GM19468 (cell line): ENCODE measurements at regions not wholly inside any gene's neighbourhood (a gene's known extent, or its start where the extent isn't known, plus 50 kb on each side); places are given as distances from the start of the nearest gene placed in this dataset.

ENCODE experiments used
- ATAC-seq: cut with Tn5 transposase; IDR thresholded peaks from one replicate; pipeline ENCODE4 v1.9.1; 2021; ENCODE audit warnings: mild to moderate bottlenecking, moderate library complexity, moderate number of reproducible peaks; ENCODE audit not compliant: unreplicated experiment; ENCODE audit errors: extremely low read depth

DNA sequence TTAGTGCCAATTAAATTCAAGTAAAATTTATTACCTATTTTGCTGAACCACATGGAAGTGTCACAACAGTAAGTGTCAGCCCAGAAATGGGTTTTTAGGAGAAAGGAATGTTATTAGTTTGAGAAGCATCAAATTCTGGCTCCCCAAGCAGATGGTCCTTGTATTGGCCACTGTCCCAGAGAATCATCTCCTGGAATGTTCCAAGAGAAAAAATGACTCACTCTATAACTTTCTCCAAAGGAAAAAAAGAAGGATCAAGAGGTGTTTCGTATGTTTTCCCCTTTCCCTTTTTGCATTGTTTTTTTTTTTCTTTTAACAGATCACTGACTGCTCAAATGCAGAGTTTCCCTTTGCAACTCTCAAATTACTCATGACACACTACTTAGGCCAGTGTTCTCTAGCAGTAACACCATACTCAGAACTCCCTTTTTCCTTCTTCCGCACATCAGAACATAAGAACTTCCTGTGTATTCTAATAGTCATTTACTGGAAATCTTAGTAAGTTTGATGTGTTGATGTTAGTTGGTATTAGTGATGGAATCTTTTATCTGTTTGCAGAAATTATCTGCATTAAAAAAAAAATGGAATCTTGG lies 390.3 kb downstream of the GPD2 start:
- ATAC-seq: no peak

- no peak for ATAC-seq
Measured at GRCh38 chr2:156834431-156834830, 398.3 kb downstream of the GPD2 start.

DNA sequence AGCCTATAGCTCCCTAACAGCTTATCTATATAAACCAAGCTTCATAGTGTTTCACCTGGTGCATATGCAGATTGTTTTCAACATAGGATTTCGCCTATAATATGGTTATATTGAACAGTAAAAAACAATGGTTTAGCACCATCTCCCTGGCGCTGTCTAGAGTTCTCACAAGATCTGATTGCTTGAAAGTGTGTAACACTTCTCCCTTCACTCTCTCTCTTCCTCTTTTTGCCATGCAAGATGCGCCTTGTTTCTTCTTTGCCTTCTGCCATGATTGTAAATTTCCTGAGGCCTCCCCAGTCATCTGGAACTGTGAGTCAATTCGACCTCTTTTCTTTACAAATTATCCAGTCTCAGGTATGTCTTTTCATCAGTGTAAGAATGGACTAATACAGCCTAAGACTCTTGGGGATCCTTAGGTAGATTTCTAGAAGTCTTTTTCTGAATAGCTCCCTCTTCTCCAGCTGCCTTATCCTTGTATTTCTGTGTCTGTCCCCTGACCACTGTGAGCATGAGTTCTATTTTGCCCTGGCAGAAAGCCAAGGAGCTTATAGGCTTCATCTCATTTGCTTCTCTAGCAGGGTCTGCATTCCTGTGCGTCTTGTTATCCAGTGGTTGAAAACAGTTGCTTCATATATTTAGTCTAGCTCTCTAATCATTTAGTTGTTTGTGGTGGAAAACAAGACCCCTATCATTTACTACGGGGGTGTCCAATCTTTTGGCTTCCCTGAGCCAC lies 401.6 kb downstream of the GPD2 start:
- no peak for ATAC-seq

GRCh38 chr2:156841321-156841720 lies 405.1 kb downstream of the GPD2 start:
- ATAC-seq: peak; percentile 57

GRCh38 chr2:156845806-156846558 lies 409.8 kb downstream of the GPD2 start:
- ATAC-seq: no peak

DNA sequence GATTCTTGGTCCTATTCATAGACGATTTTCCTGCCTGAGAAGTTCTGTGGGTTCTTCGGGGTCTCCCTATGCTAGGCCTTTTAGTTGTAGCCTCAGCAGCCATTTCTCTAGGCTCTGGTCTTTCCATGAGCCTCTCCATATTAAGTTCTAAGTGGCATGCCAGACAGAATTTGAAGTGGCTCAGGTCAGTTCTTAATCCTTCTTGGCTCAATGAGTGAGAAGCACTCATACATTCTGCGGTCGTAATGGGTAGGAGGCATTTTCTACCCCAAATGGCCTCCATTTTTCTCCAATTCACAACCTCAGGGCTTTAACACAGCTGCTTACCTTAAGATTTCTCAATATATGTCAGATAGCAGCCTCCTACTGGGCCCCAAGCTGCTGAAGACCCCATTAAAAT lies 405.3 kb upstream of the GALNT5 start:
- no peak for ATAC-seq

DNA sequence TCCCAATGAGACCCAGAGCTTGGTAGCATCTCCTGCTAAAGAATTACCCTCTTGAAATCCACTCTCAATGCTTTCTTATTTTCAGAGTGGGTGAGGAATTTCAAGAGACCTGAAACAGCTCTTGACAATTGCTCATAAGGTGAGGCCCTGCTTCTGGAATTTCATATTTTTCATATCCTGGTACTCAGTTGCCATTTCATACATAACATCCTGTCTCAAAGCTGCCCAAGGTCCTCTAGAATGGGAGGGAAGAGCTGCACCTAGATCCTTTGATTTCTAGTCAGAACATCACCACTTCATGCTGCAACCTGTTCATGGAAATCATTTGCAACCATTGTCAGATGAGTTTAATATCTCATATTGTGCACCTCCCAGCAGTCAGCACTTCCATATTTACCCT lies 404.8 kb upstream of the GALNT5 start:
- ATAC-seq: no peak

GRCh38 chr2:156864325-156864724 lies 393.2 kb upstream of the GALNT5 start:
- no peak for ATAC-seq

GRCh38 chr2:156864753-156865152 lies 392.8 kb upstream of the GALNT5 start:
- no peak for ATAC-seq

- ATAC-seq: no peak
Measured at GRCh38 chr2:156867201-156867600, 390.3 kb upstream of the GALNT5 start.

DNA sequence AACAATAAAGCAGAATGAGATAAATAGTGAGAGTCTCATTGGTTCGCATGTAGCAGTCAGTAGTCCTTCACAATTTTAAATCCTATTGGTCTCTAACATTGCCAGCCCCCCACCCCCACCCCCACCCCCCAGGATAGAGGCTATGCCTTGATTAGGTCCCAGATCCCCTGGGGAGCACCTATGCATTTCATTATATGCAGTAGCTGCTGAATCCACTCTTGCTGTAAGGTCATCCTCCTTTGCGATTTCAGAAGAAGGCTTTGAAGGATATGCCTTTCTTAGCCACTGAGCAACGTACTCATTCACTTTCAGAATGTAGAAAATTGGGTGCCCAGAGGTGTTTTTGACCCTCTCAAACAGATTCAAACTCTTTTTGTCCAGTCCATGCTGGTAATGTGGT lies 382.8 kb upstream of the GALNT5 start:
- no peak for ATAC-seq

GRCh38 chr2:156883804-156884203 lies 373.7 kb upstream of the GALNT5 start:
- ATAC-seq: no peak

DNA sequence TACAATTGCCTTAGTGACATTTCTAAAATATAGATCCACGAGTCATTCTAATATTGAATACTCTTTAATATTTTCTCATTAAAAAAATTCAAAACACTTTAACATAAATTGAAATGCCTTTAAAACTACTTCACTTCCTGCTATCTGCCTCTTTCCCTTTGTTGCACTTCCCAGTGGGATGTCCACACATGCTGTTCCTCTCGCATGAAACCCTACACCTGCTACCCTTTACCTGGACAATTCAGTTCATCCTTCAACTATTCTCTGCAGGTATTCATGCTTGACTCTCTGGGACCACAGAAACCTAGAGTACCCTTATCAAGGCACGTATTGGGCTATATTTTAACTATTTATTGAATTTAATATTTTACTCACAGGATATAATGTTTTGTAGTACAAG lies 373.3 kb upstream of the GALNT5 start:
- no peak for ATAC-seq

- ATAC-seq: no peak
Measured at GRCh38 chr2:156890529-156891148, 366.9 kb upstream of the GALNT5 start.

- no peak for ATAC-seq
Measured at GRCh38 chr2:156891609-156892008, 365.9 kb upstream of the GALNT5 start.

GRCh38 chr2:156892467-156893281 lies 364.8 kb upstream of the GALNT5 start:
- ATAC-seq: no peak

- ATAC-seq: peak; percentile 91
Measured at GRCh38 chr2:156896294-156896693, 361.2 kb upstream of the GALNT5 start.

- ATAC-seq: no peak
Measured at GRCh38 chr2:156897548-156897947, 360.0 kb upstream of the GALNT5 start.

DNA sequence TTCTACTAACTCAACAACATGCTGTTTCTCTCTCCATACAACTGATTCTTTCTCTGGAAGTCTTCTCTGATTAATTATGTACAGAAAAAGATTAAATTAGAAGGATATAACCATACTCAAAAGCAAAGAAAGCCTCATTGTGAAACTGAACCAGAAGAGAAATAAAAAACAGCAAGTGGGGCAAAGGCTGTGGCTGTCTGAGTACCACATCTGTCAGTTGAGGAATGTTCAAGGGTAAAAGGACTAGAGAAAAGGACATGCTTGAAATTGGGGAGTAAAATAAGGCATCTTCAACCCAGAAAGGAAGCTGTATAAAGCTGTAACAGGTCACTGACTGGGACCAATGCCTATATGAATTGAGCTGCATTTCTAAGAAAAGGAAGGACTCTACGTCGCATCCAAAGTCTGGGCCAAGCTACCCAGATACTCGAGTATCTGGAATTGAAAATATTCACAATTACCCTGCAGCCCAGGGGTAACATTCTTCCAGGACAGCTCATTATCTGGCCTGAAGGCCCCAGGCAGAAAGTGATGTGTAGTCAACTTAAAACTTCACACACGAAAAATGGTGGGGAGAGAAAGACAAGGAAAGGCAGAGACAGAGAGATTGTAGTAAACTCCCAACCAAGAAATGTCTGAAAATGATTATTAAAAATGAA lies 356.0 kb upstream of the GALNT5 start:
- ATAC-seq: no peak

- ATAC-seq: no peak
Measured at GRCh38 chr2:156903335-156903734, 354.2 kb upstream of the GALNT5 start.
